ENCODE measurements at regions not wholly inside any gene's neighbourhood (a gene's known extent, or its start where the extent isn't known, plus 50 kb on each side); places are given as distances from the start of the nearest gene placed in this dataset.

- no peak for DNase-seq (ENCODE audit: low read depth in 2 of 2)
These were observed 713.1 kb downstream of the DNAJB9 start for GRCh38 chr7:109282726-109283125.

GRCh38 chr7:109284943-109285342 is 715.3 kb downstream of the DNAJB9 start:
- DNase-seq (ENCODE audit: low read depth in 2 of 2) = no peak

- DNase-seq (ENCODE audit: low read depth in 2 of 2) = no peak
These were observed 725.5 kb downstream of the DNAJB9 start for GRCh38 chr7:109295158-109295557.

GRCh38 chr7:109308816-109309215 is 739.1 kb downstream of the DNAJB9 start:
- DNase-seq (ENCODE audit: low read depth in 2 of 2) = no peak

GRCh38 chr7:109309790-109310189 is 740.1 kb downstream of the DNAJB9 start:
- no peak for DNase-seq (ENCODE audit: low read depth in 2 of 2)

- DNase-seq (ENCODE audit: low read depth in 2 of 2) = no peak
These were observed 748.5 kb downstream of the DNAJB9 start for GRCh38 chr7:109318136-109318535.

- DNase-seq (ENCODE audit: low read depth in 2 of 2) = no peak
These were observed 753.2 kb downstream of the DNAJB9 start for GRCh38 chr7:109322833-109323232.

- no peak for DNase-seq (ENCODE audit: low read depth in 2 of 2)
These were observed 761.7 kb downstream of the DNAJB9 start for GRCh38 chr7:109331423-109331822.

- DNase-seq (ENCODE audit: low read depth in 2 of 2) = no peak
These were observed 766.3 kb downstream of the DNAJB9 start for GRCh38 chr7:109335951-109336350.

- DNase-seq (ENCODE audit: low read depth in 2 of 2) = no peak
These were observed 766.9 kb downstream of the DNAJB9 start for GRCh38 chr7:109336531-109336930.

- DNase-seq (ENCODE audit: low read depth in 2 of 2) = no peak
These were observed 774.0 kb downstream of the DNAJB9 start for GRCh38 chr7:109343678-109344077.

- no peak for DNase-seq (ENCODE audit: low read depth in 2 of 2)
These were observed 781.8 kb downstream of the DNAJB9 start for GRCh38 chr7:109351493-109351892.

- DNase-seq (ENCODE audit: low read depth in 2 of 2) = no peak
These were observed 784.3 kb downstream of the DNAJB9 start for GRCh38 chr7:109354000-109354399.

- no peak for DNase-seq (ENCODE audit: low read depth in 2 of 2)
These were observed 784.9 kb downstream of the DNAJB9 start for GRCh38 chr7:109354552-109354951.

GRCh38 chr7:109375823-109376222 is 806.1 kb downstream of the DNAJB9 start:
- no peak for DNase-seq (ENCODE audit: low read depth in 2 of 2)

- DNase-seq (ENCODE audit: low read depth in 2 of 2) = no peak
These were observed 806.9 kb downstream of the DNAJB9 start for GRCh38 chr7:109376576-109376975.

- no peak for DNase-seq (ENCODE audit: low read depth in 2 of 2)
These were observed 807.6 kb downstream of the DNAJB9 start for GRCh38 chr7:109377076-109377884.

- no peak for DNase-seq (ENCODE audit: low read depth in 2 of 2)
These were observed 817.3 kb downstream of the DNAJB9 start for GRCh38 chr7:109386959-109387358.

- DNase-seq (ENCODE audit: low read depth in 2 of 2) = no peak
These were observed 817.9 kb downstream of the DNAJB9 start for GRCh38 chr7:109387530-109387929.

GRCh38 chr7:109391240-109391639 is 821.6 kb downstream of the DNAJB9 start:
- no peak for DNase-seq (ENCODE audit: low read depth in 2 of 2)

GRCh38 chr7:109402107-109402506 is 832.4 kb downstream of the DNAJB9 start:
- no peak for DNase-seq (ENCODE audit: low read depth in 2 of 2)

- no peak for DNase-seq (ENCODE audit: low read depth in 2 of 2)
These were observed 838.1 kb downstream of the DNAJB9 start for GRCh38 chr7:109407756-109408155.

GRCh38 chr7:109437957-109438356 is 868.3 kb downstream of the DNAJB9 start:
- DNase-seq (ENCODE audit: low read depth in 2 of 2) = no peak

- DNase-seq (ENCODE audit: low read depth in 2 of 2) = no peak
These were observed 880.1 kb downstream of the DNAJB9 start for GRCh38 chr7:109449760-109450159.

All from stimulated activated CD8-positive, alpha-beta memory T cell treated with anti-CD3 and anti-CD28 coated beads, Interleukin-15, amount 100 ng/mL, for 48 hours (primary cell).